HFFc6 (cell line): ENCODE measurements at regions not wholly inside any gene's neighbourhood (a gene's known extent, or its start where the extent isn't known, plus 50 kb on each side); places are given as distances from the start of the nearest gene placed in this dataset.

Source experiments
- DNase-seq: peaks from one replicate; pipeline ENCODE4 v3.0.0-alpha.2; 2018
- H3K27ac Mint-ChIP-seq: 2 replicates; pipeline ENCODE4 v1.8.0; 2020; ENCODE audit warnings: mild to moderate bottlenecking, mixed read lengths
- H3K27me3 Mint-ChIP-seq: 2 replicates; pipeline ENCODE4 v1.8.0; 2021; ENCODE audit warnings: mild to moderate bottlenecking, moderate library complexity, mixed read lengths; ENCODE audit not compliant: insufficient read depth
- H3K36me3 Mint-ChIP-seq: 2 replicates; pipeline ENCODE4 v1.8.0; 2021; ENCODE audit warnings: low read depth, mixed read lengths
- H3K4me1 Mint-ChIP-seq: 2 replicates; pipeline ENCODE4 v1.8.0; 2020; ENCODE audit warnings: low read depth, mixed read lengths
- H3K4me3 Mint-ChIP-seq: 2 replicates; pipeline ENCODE4 v1.8.0; 2020; ENCODE audit warnings: mild to moderate bottlenecking, moderate library complexity, mixed read lengths
- H3K9me3 Mint-ChIP-seq: 2 replicates; pipeline ENCODE4 v1.8.0; 2020; ENCODE audit warnings: mild to moderate bottlenecking, mixed read lengths
- CTCF ChIP-seq: fragments of 200-600 bp; sonication (generic); IDR thresholded peaks from 2 replicates; pipeline ENCODE4 v1.5.0; 2021; ENCODE audit warnings: antibody characterized with exemption, mild to moderate bottlenecking

- Mint-ChIP-seq H3K4me1 (peaks cover 6% of the 10 kb centered on the region), H3K4me3 (peak overlapping the region; percentile 64; the same call in 1 of the 2 replicates), H3K27ac (no peak overlapping the region), H3K9me3 (no peaks in the 10 kb centered on the region), H3K27me3 (no peaks in the 10 kb centered on the region; the same call in 1 of the 2 replicates), H3K36me3 (no peaks in the 10 kb centered on the region)
- DNase-seq = no peak
- TF ChIP-seq CTCF = no peak
Observed at GRCh38 chr15:96160269-96160668, 170.2 kb upstream of the NR2F2 start.

- Mint-ChIP-seq H3K27ac (no peak overlapping the region), H3K4me1 (peaks cover 6% of the 10 kb centered on the region), H3K9me3 (no peaks in the 10 kb centered on the region), H3K36me3 (no peaks in the 10 kb centered on the region), H3K27me3 (no peaks in the 10 kb centered on the region; the same call in 1 of the 2 replicates), H3K4me3 (no peak overlapping the region)
- no peak for DNase-seq
- TF ChIP-seq CTCF = no peak
Observed at GRCh38 chr15:96160800-96161199, 169.7 kb upstream of the NR2F2 start.

GRCh38 chr15:96162322-96162721 lies 168.2 kb upstream of the NR2F2 start:
- H3K36me3 Mint-ChIP-seq = no peaks in the 10 kb centered on the region
- no peak for TF ChIP-seq CTCF
- no peak overlapping the region for H3K27ac Mint-ChIP-seq
- H3K9me3 Mint-ChIP-seq = no peaks in the 10 kb centered on the region
- H3K27me3 Mint-ChIP-seq = no peaks in the 10 kb centered on the region; the same call in 1 of the 2 replicates
- peaks cover 6% of the 10 kb centered on the region for H3K4me1 Mint-ChIP-seq
- no peak for DNase-seq
- H3K4me3 Mint-ChIP-seq = no peak overlapping the region

GRCh38 chr15:96165081-96165480 lies 165.4 kb upstream of the NR2F2 start:
- Mint-ChIP-seq H3K27me3 (peaks cover 2% of the 10 kb centered on the region; the same call in 1 of the 2 replicates), H3K4me1 (peaks cover 5% of the 10 kb centered on the region), H3K27ac (no peak overlapping the region), H3K36me3 (peaks cover 8% of the 10 kb centered on the region), H3K9me3 (no peaks in the 10 kb centered on the region; the same call in 1 of the 2 replicates), H3K4me3 (no peak overlapping the region)
- no peak for TF ChIP-seq CTCF
- DNase-seq = no peak

GRCh38 chr15:96165775-96166174 lies 164.7 kb upstream of the NR2F2 start:
- no peak overlapping the region for H3K4me3 Mint-ChIP-seq
- no peaks in the 10 kb centered on the region; the same call in 1 of the 2 replicates for H3K9me3 Mint-ChIP-seq
- no peak for DNase-seq
- H3K4me1 Mint-ChIP-seq = no peaks in the 10 kb centered on the region; the same call in 1 of the 2 replicates
- peaks cover 8% of the 10 kb centered on the region for H3K36me3 Mint-ChIP-seq
- no peak overlapping the region for H3K27ac Mint-ChIP-seq
- no peak for TF ChIP-seq CTCF
- peaks cover 2% of the 10 kb centered on the region; the same call in 1 of the 2 replicates for H3K27me3 Mint-ChIP-seq
